ENCODE measurements at regions not wholly inside any gene's neighbourhood (a gene's known extent, or its start where the extent isn't known, plus 50 kb on each side); places are given as distances from the start of the nearest gene placed in this dataset.

- Mint-ChIP-seq H3K4me3 (no peak overlapping the region), H3K4me1 (no peaks in the 10 kb centered on the region), H3K27ac (ENCODE audit: low read depth) (no peak overlapping the region), H3K36me3 (ENCODE audit: insufficient read depth) (no peaks in the 10 kb centered on the region), H3K27me3 (peaks cover 21% of the 10 kb centered on the region), H3K9me3 (no peaks in the 10 kb centered on the region)
- ATAC-seq (replicated peaks; ENCODE audit: extremely low read depth, poor library complexity, severe bottlenecking) (no peak), DNase-seq (ENCODE audit: low spot score in 2 of 2) (no peak)
These were observed 53.5 kb upstream of the TIPARP start for GRCh38 chr3:156620901-156621300.

GRCh38 chr3:156620260-156620659 lies 54.1 kb upstream of the TIPARP start:
- Mint-ChIP-seq H3K9me3 (no peaks in the 10 kb centered on the region), H3K4me3 (no peak overlapping the region), H3K27ac (ENCODE audit: low read depth) (no peak overlapping the region), H3K27me3 (peaks cover 21% of the 10 kb centered on the region), H3K36me3 (ENCODE audit: insufficient read depth) (no peaks in the 10 kb centered on the region), H3K4me1 (no peaks in the 10 kb centered on the region)
- DNase-seq (ENCODE audit: low spot score in 2 of 2) (no peak), ATAC-seq (replicated peaks; ENCODE audit: extremely low read depth, poor library complexity, severe bottlenecking) (no peak)

GRCh38 chr3:156619376-156619775 lies 55.0 kb upstream of the TIPARP start:
- Mint-ChIP-seq H3K4me3 (no peak overlapping the region), H3K27me3 (peaks cover 21% of the 10 kb centered on the region), H3K27ac (ENCODE audit: low read depth) (no peak overlapping the region), H3K9me3 (no peaks in the 10 kb centered on the region), H3K4me1 (no peaks in the 10 kb centered on the region), H3K36me3 (ENCODE audit: insufficient read depth) (no peaks in the 10 kb centered on the region)
- DNase-seq (ENCODE audit: low spot score in 2 of 2) (no peak), ATAC-seq (replicated peaks; ENCODE audit: extremely low read depth, poor library complexity, severe bottlenecking) (no peak)

DNA sequence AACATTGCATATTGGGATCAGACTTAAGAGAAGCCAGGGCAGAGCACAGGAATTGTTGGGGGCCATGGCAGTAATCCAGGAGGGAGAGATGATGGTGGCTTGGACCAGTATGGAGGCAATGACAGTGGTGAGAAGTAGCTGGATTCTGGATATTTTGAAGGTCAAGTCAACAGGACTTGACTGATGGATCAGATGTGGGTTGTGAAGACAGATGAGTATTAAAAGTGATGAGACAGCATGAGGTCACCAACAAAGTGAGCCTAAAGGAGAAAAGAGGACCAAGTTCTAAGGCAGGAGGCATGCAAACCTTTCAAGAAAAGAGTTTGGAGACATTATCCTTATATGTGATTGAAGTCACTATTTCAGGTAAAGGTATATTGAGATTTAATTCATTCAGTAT lies 56.6 kb upstream of the TIPARP start:
- ATAC-seq (replicated peaks; ENCODE audit: extremely low read depth, poor library complexity, severe bottlenecking) (no peak), DNase-seq (ENCODE audit: low spot score in 2 of 2) (no peak)
- no peaks in the 10 kb centered on the region for H3K4me1 Mint-ChIP-seq
- no peaks in the 10 kb centered on the region for H3K9me3 Mint-ChIP-seq
- H3K27me3 Mint-ChIP-seq = peaks cover 21% of the 10 kb centered on the region
- H3K27ac Mint-ChIP-seq (ENCODE audit: low read depth) = no peak overlapping the region
- H3K4me3 Mint-ChIP-seq = no peak overlapping the region
- no peaks in the 10 kb centered on the region for H3K36me3 Mint-ChIP-seq (ENCODE audit: insufficient read depth)

GRCh38 chr3:156617145-156617544 lies 57.2 kb upstream of the TIPARP start:
- Mint-ChIP-seq H3K36me3 (ENCODE audit: insufficient read depth) (no peaks in the 10 kb centered on the region), H3K4me3 (no peak overlapping the region), H3K27me3 (peaks cover 21% of the 10 kb centered on the region), H3K9me3 (no peaks in the 10 kb centered on the region), H3K27ac (ENCODE audit: low read depth) (no peak overlapping the region), H3K4me1 (no peaks in the 10 kb centered on the region)
- DNase-seq (ENCODE audit: low spot score in 2 of 2) = no peak
- no peak for ATAC-seq (replicated peaks; ENCODE audit: extremely low read depth, poor library complexity, severe bottlenecking)

DNA sequence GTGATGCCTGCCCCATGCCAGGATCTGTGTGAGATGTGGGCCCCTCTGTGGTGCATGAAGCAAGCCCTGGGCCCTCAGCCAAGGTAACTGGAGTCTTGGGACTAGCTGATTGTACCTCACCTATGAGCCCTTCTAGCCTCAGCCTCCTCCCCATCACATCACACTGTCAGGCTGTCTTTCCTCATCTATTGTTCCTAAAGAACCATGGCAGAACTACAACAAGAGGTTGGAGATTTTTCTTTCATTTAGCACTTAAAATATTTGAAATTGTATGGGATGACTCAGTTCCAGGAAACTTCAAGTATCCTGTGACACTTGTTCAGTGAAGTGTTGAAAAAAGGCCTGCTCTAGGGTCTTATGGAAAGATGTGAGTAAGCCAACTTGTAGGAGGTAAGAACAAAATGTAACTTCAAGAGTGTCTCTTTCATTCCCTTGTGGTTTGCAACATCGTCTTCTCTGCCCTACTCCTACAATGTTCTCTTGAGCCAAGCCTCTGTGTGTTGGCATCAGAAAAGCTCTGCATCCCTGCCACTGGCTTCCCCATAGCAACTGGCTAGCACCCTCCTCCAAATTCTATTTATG lies 58.7 kb upstream of the TIPARP start:
- Mint-ChIP-seq H3K27me3 (peaks cover 15% of the 10 kb centered on the region), H3K9me3 (no peaks in the 10 kb centered on the region), H3K36me3 (ENCODE audit: insufficient read depth) (no peaks in the 10 kb centered on the region), H3K4me1 (no peaks in the 10 kb centered on the region), H3K4me3 (no peak overlapping the region), H3K27ac (ENCODE audit: low read depth) (no peak overlapping the region)
- DNase-seq (ENCODE audit: low spot score in 2 of 2) (no peak), ATAC-seq (replicated peaks; ENCODE audit: extremely low read depth, poor library complexity, severe bottlenecking) (no peak)

DNA sequence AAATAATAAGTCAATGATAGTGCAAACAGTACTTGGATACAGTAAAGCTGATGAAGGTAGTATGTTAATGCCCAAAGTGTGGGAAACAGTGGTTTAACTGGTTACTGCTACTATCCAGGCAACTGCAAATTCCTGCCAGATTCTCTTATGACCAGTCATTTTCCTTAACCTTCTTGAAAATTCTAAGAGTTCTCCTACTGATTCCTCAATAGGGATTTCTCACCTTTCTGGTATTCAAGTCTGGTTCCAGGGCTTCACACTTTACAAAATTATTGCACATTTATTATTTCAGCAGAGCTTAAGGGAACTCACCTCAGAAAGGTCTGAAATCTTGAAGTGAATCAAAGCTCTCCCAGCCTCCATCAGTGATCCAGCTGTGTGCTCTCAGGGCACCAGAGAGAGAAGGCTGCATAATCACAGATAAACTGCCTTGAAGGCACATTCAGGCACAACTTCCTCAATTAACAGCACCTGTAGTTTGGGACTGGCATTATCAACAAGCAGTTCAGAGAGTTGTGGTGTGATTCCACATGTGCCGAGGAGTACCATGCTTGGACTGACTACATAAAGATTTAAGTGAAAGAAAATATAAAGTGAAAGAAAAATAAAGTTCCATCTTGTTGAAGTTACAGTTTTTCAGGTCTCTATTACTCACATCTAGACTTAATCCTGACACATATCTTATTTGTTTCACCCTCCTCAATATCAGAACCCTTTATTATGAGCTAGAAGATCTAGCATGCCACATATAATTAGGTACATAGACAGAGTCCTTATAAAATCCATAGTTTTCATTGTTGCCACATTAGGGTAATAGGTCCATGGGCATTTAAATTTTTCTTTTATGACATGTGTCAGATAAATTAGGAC lies 59.5 kb upstream of the TIPARP start:
- Mint-ChIP-seq H3K4me3 (no peak overlapping the region), H3K27me3 (peaks cover 7% of the 10 kb centered on the region), H3K4me1 (no peaks in the 10 kb centered on the region), H3K27ac (ENCODE audit: low read depth) (no peak overlapping the region), H3K9me3 (no peaks in the 10 kb centered on the region), H3K36me3 (ENCODE audit: insufficient read depth) (no peaks in the 10 kb centered on the region)
- DNase-seq (ENCODE audit: low spot score in 2 of 2) (no peak), ATAC-seq (replicated peaks; ENCODE audit: extremely low read depth, poor library complexity, severe bottlenecking) (no peak)

DNA sequence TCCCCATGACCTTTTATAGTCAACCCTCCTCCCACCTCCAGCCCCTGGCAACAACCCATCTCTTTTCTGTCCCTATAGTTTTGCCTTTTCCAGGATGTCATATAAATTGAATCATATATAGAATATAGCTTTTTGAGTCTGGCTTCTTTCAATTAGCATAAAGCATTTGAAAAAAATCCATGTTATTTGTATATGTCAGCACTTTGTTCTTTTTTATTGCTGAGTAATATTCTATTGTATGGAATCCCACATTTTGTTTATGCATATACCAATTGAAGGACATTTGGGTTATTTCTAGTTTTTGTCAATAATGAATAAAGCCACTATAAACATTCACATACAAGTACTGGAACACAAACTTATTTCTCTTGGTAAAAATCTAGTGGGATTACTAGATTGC lies 58.0 kb upstream of the SSR3 start:
- H3K27ac Mint-ChIP-seq (ENCODE audit: low read depth) = no peak overlapping the region
- H3K27me3 Mint-ChIP-seq = peaks cover 11% of the 10 kb centered on the region
- no peaks in the 10 kb centered on the region for H3K9me3 Mint-ChIP-seq
- DNase-seq (ENCODE audit: low spot score in 2 of 2) (no peak), ATAC-seq (replicated peaks; ENCODE audit: extremely low read depth, poor library complexity, severe bottlenecking) (no peak)
- H3K4me1 Mint-ChIP-seq = no peaks in the 10 kb centered on the region
- no peak overlapping the region for H3K4me3 Mint-ChIP-seq
- H3K36me3 Mint-ChIP-seq (ENCODE audit: insufficient read depth) = no peaks in the 10 kb centered on the region

- DNase-seq (ENCODE audit: low spot score in 2 of 2) = no peak
- Mint-ChIP-seq H3K4me3 (no peak overlapping the region), H3K36me3 (ENCODE audit: insufficient read depth) (no peaks in the 10 kb centered on the region), H3K27ac (ENCODE audit: low read depth) (no peak overlapping the region), H3K9me3 (no peaks in the 10 kb centered on the region), H3K4me1 (no peaks in the 10 kb centered on the region), H3K27me3 (peaks cover 20% of the 10 kb centered on the region)
- no peak for ATAC-seq (replicated peaks; ENCODE audit: extremely low read depth, poor library complexity, severe bottlenecking)
These were observed 57.1 kb upstream of the SSR3 start for GRCh38 chr3:156611870-156612494.

- no peaks in the 10 kb centered on the region for H3K4me1 Mint-ChIP-seq
These were observed 55.2 kb upstream of the SSR3 start for GRCh38 chr3:156610154-156610553.

DNA sequence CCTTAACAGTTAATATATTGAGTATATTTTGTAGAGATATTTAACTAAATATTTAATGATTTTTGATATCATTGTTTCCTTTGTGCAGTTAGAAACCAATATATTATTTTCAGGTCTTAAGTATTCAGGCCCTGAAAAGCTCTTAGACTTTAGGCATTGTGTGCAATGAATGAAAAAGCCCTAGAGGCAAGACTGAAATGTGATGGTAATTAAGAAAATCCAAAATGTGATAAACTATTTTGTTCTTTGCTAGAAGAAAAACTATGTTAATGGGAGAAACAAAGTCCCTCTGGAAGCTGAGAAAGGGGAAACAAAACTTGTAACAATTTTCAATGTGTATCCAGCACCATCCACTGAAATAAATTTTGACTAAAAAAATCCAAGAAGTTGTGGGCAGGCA lies 54.6 kb upstream of the SSR3 start:
- H3K9me3 Mint-ChIP-seq = no peaks in the 10 kb centered on the region
- DNase-seq (ENCODE audit: low spot score in 2 of 2) (no peak), ATAC-seq (replicated peaks; ENCODE audit: extremely low read depth, poor library complexity, severe bottlenecking) (no peak)
- H3K4me1 Mint-ChIP-seq = no peaks in the 10 kb centered on the region
- H3K4me3 Mint-ChIP-seq = no peak overlapping the region
- H3K27me3 Mint-ChIP-seq = peaks cover 24% of the 10 kb centered on the region
- no peak overlapping the region for H3K27ac Mint-ChIP-seq (ENCODE audit: low read depth)
- H3K36me3 Mint-ChIP-seq (ENCODE audit: insufficient read depth) = peaks cover 3% of the 10 kb centered on the region

More at GRCh38 chr3:156610154-156610553, 55.2 kb upstream of the SSR3 start:
- Mint-ChIP-seq H3K27me3 (peaks cover 24% of the 10 kb centered on the region), H3K27ac (ENCODE audit: low read depth) (no peak overlapping the region), H3K4me3 (no peak overlapping the region), H3K36me3 (ENCODE audit: insufficient read depth) (peaks cover 2% of the 10 kb centered on the region), H3K9me3 (no peaks in the 10 kb centered on the region)
- no peak for ATAC-seq (replicated peaks; ENCODE audit: extremely low read depth, poor library complexity, severe bottlenecking)
- DNase-seq (ENCODE audit: low spot score in 2 of 2) = no peak

DNA sequence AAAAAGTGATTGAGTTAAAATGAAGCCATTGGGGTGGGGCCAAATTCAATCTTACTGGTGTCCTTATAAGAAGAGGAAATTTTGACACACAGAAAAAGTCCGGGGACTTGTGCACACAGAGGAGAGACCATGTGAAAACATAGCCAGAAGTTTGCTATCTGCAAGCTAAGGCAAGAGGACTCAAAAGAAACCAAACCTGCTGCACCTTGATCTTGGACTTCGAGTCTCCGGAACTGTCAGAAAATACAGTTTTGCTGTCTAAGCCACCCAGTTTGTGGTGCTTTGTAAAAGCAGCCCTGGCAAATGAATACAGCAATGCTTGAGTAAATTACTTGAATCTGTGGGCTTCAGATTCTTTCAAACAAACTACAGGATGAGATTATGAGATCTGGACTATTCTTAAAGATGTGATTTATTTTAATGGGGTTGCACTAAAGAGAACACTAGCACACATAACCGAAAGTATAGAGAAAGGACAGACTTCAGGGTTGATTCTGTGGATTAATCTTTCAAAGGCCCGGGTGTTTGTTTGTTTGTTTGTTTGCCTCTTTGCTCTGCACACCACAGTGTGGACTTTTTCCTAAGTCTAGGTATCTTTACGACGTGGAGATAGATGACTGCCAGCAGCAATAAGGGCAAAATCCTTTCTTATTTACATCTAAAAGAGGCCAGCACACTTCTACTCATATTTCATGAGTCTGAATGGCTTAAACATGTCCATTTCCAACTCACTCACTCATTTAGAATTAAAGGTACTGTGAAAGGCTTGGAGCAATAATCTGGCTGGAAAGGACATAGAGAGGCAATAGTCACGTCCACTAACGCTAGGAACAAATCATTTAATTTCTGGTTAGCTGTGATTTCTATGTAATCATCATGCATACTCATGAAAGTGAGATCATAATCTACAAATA lies 53.9 kb upstream of the SSR3 start:
- Mint-ChIP-seq H3K36me3 (ENCODE audit: insufficient read depth) (peaks cover 3% of the 10 kb centered on the region), H3K4me1 (no peaks in the 10 kb centered on the region), H3K27me3 (peaks cover 24% of the 10 kb centered on the region), H3K4me3 (no peak overlapping the region), H3K27ac (ENCODE audit: low read depth) (no peak overlapping the region), H3K9me3 (no peaks in the 10 kb centered on the region)
- no peak for ATAC-seq (replicated peaks; ENCODE audit: extremely low read depth, poor library complexity, severe bottlenecking)
- DNase-seq (ENCODE audit: low spot score in 2 of 2) = no peak

Measured in central memory CD8-positive, alpha-beta T cell (primary cell).